ENCODE measurements at regions not wholly inside any gene's neighbourhood (a gene's known extent, or its start where the extent isn't known, plus 50 kb on each side); places are given as distances from the start of the nearest gene placed in this dataset.
"Not testable (repeated sequence)": the region's sequence is repeated elsewhere in the genome, so short reads cannot be mapped to it uniquely, and the experiment has no call there.

GRCh38 chr9:28456861-28457260 is 883.6 kb upstream of the C9orf72 start:
- no peak for DNase-seq (ENCODE audit: low read depth)

GRCh38 chr9:28464481-28465216 is 891.4 kb upstream of the C9orf72 start:
- no peak for DNase-seq (ENCODE audit: low read depth)

GRCh38 chr9:28471261-28471660 is 898.0 kb upstream of the C9orf72 start:
- DNase-seq (ENCODE audit: low read depth), result no peak

- DNase-seq (ENCODE audit: low read depth), result no peak
Measured at GRCh38 chr9:28487561-28487960, 914.3 kb upstream of the C9orf72 start.

- DNase-seq (ENCODE audit: low read depth), result no peak
Measured at GRCh38 chr9:28491121-28491520, 917.8 kb upstream of the C9orf72 start.

GRCh38 chr9:28498168-28498567 is 924.9 kb upstream of the C9orf72 start:
- DNase-seq (ENCODE audit: low read depth), result not testable (repeated sequence)

GRCh38 chr9:28502189-28502588 is 928.9 kb upstream of the C9orf72 start:
- DNase-seq (ENCODE audit: low read depth), result no peak

- DNase-seq (ENCODE audit: low read depth), result no peak
Measured at GRCh38 chr9:28502741-28503140, 929.5 kb upstream of the C9orf72 start.

- no peak for DNase-seq (ENCODE audit: low read depth)
Measured at GRCh38 chr9:28503573-28503972, 930.3 kb upstream of the C9orf72 start.

- no peak for DNase-seq (ENCODE audit: low read depth)
Measured at GRCh38 chr9:28518439-28518838, 945.2 kb upstream of the C9orf72 start.

GRCh38 chr9:28524309-28524708 is 951.0 kb upstream of the C9orf72 start:
- DNase-seq (ENCODE audit: low read depth), result not testable (repeated sequence)

GRCh38 chr9:28528049-28528448 is 954.8 kb upstream of the C9orf72 start:
- no peak for DNase-seq (ENCODE audit: low read depth)

GRCh38 chr9:28538132-28538531 is 964.9 kb upstream of the C9orf72 start:
- no peak for DNase-seq (ENCODE audit: low read depth)

- DNase-seq (ENCODE audit: low read depth), result no peak
Measured at GRCh38 chr9:28539434-28540070, 966.3 kb upstream of the C9orf72 start.

GRCh38 chr9:28542928-28543327 is 969.6 kb upstream of the C9orf72 start:
- DNase-seq (ENCODE audit: low read depth), result no peak

GRCh38 chr9:28547527-28547926 is 974.2 kb upstream of the C9orf72 start:
- DNase-seq (ENCODE audit: low read depth), result no peak

GRCh38 chr9:28563291-28563934 is 990.1 kb upstream of the C9orf72 start:
- DNase-seq (ENCODE audit: low read depth), result no peak

- no peak for DNase-seq (ENCODE audit: low read depth)
Measured at GRCh38 chr9:28583832-28584231, 1010.6 kb upstream of the C9orf72 start.

GRCh38 chr9:28584542-28584941 is 1011.3 kb upstream of the C9orf72 start:
- DNase-seq (ENCODE audit: low read depth), result no peak

GRCh38 chr9:28587052-28587451 is 1013.8 kb upstream of the C9orf72 start:
- DNase-seq (ENCODE audit: low read depth), result no peak

- DNase-seq (ENCODE audit: low read depth), result no peak
Measured at GRCh38 chr9:28598408-28598807, 1025.1 kb upstream of the C9orf72 start.

GRCh38 chr9:28600226-28600625 is 1026.9 kb upstream of the C9orf72 start:
- DNase-seq (ENCODE audit: low read depth), result no peak

- DNase-seq (ENCODE audit: low read depth), result no peak
Measured at GRCh38 chr9:28607843-28608242, 1034.6 kb upstream of the C9orf72 start.

Measured in Daoy (cell line).